ENCODE measurements at regions not wholly inside any gene's neighbourhood (a gene's known extent, or its start where the extent isn't known, plus 50 kb on each side); places are given as distances from the start of the nearest gene placed in this dataset.

DNA sequence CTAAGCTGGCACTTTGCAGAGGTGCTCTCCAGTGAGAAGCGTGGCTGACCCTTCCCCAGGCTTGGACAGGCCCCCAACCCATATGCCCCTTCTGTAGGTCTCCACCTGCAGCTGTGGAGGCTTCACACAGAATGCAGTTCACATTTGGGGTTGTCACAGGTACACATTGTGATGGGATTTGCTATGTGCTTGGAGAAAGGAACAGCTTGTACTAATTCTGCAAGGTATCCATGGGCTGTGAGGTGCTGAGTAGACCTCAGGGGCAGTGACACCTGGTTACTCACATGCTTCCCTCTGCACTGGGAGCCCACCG lies 188.9 kb downstream of the CXCL12 start:
- no peak for DNase-seq

DNA sequence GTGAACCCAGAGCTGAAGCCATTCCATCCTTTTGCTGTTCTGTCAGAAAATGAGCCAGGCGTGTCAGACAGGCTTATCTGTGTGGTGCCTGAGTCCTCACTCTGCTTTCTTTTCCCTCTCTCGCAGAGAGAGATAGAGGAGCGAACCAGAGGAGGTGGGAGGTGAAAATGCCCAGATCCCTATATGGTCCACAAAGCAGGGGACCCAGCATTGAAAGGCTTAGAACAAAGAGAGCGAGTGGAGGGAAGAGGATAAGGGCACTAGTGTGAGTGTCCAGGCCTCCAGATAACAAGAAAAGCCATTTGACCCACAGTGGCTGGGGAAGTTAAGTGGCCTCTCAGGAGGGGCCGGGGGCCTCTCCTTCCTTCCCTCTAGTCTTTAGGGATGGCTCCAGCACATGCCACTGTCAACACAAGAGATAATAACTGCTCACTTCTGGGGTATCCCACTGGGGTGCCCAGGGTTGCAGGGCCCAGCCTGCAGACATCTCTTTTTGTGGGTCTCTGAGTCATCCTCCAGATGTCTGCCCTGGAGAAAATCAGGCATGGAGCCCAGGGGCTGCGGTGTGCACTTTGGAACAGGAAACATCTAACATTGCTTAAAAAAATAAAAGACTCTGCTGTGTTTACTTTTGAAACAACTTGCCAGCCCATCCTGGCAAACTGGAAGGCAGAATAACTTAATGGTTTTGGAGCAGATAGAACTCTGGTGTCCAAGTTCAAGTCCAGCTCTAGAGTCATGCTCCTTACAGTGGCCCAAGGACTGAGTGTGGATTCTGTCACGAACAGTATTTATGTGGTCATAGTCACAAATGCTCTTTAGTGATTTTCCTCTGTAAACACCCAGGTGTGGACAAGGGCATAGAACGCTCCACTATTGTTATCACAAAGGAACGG lies 189.5 kb downstream of the CXCL12 start:
- no peak for DNase-seq

- no peak for DNase-seq
These were observed 190.5 kb downstream of the CXCL12 start for GRCh38 chr10:44194435-44194834.

DNA sequence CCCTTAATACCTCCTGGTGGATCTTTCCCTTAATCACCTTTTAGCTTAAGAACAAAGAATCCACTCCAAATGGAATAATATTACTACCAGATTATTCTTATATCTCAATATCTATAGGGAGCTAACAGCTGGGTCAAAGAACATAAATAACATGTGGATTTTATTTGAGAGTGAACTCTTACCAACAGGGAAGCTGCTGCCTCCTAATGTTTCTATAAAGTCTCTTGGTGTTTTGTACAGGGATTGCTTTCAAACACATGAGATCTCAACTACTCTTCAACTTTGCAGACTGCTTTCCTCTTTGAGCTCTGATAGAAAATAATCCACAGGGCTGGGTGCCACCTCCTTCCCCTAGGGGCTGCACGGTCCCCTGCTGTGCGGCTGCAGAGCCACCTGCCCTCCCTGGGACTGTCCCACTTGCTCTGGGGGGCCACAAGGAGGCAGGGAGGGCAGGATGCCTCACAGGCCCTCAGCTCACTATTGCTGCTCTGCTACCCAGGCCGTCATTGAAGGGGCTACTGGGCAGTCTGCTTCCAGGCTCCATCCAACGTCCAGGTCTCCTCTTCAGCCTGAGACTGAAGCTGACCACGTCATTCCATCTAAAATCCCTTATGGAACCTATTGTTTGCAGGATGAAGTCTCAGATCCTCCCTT lies 191.2 kb downstream of the CXCL12 start:
- DNase-seq: no peak

GRCh38 chr10:44193166-44193565 lies 191.7 kb downstream of the CXCL12 start:
- no peak for DNase-seq

- no peak for DNase-seq
These were observed 192.5 kb downstream of the CXCL12 start for GRCh38 chr10:44192435-44192834.

DNA sequence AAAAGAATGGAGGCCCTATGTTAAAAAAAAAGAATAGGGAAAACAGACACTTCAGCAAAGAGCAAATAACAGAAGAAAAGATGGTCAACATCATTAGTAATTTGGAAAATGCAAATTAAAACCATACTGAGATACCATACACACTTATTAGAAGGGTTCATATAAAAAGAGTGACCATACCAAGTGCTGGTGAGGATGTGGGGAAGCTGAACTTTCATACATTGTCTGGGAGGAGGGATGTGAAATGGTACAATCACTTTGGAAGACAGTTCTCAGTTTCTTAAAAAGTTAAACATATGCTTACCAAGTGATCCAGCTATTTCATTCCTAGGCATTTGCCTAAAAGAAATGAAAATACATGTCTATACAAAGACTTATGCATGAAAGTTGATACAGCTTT lies 194.4 kb downstream of the CXCL12 start:
- DNase-seq: no peak

GRCh38 chr10:44186821-44187220 lies 198.1 kb downstream of the CXCL12 start:
- no peak for DNase-seq

DNA sequence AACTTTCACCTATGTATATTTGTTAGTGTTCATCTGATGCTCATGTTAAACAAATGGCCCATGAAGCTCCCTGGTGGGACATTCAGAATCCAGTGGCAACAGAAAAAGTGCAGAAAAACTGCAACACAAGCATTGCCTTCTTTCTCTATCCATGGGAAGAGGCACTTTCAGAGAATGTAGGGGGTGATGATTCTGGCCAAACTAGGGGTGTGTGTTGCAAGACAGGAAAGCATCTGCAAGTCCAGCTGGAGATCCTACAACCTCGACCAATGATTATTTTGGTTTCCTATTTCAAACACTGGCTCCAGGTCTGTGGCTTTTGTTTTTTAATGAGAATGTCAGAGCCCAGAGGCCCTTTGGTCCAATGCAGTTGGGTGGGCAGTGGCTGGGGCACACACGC lies 198.7 kb downstream of the CXCL12 start:
- no peak for DNase-seq

DNA sequence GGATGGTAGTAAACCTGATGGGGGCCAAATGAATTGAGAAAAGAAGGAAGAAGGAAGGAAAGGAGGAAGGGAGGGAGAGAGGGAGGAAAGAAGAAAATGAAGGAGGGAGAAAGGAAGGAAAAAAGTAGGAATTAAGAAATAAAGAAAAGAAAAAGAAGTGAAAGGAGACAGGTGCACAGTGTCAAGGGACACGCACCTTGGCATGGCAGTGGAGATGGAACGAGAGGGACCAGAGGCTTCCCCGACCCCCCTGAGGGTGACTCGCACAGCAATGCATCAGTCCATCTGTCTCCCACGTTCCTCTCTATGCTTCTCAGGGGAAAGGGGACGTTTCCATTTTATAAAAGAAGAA lies 199.6 kb downstream of the CXCL12 start:
- DNase-seq: no peak

- no peak for DNase-seq
These were observed 200.1 kb downstream of the CXCL12 start for GRCh38 chr10:44184633-44185314.

DNA sequence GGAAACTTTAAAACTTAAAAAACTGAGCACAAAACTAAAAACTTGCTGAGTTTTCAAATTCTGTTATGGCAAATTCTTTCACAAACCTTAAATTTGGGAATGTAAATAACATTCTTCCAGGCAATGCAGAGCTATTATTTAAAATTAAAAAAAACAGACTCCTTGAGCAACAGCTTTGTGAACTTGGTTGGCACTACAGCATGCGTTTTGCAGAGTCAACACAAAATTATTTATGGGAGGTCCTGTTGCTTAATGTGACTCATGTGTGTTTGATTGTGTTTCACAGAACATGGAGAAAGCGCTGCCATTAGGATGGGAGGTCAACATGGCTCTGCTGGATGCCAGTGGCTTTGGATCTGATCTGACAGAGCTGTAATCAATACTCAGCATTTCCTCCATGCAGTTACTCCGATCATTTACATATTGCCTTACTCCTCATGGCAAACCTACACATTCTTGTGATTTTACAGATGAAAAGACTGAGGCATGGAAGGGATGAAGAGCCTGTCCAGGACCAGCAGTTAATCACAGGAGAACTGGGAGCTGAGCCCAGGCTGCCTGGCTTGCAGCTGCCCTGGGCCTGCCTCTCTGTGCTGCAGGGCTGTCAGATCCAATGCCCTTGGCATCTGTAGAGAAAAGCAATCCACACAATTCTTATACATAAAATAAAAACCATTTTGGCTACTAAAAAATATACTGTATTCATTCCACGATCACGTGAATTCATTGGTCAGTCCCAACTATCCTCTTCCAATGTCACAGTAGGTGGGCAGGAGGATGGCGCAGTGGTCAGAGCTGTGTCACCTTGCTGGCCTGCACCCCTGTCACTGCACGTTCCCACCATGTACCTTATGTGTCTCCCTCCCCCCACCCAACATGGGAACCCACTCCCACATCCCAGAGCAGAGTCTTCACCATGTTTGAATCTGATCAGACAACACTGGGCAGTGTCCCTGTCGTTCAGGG lies 200.9 kb downstream of the CXCL12 start:
- DNase-seq: no peak

DNA sequence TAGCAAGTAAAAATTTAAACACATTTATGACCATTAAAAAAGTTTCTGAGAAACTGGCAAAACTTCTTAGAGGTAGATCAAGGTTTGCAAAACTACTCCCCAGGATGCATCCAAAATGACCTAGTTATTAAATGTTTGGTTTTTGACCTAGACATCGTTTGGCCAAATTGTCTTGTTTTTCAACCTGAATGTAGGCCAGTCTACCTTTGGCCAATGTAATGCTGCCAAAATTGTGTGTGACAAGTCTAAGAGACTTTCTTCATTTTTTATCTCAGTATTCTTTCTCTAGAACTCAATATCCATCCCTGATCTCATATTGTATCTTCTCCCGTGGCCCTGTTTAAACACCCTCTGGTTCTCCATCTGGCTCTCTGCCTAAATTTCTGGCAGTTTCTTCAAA lies 202.0 kb downstream of the CXCL12 start:
- DNase-seq: no peak

DNA sequence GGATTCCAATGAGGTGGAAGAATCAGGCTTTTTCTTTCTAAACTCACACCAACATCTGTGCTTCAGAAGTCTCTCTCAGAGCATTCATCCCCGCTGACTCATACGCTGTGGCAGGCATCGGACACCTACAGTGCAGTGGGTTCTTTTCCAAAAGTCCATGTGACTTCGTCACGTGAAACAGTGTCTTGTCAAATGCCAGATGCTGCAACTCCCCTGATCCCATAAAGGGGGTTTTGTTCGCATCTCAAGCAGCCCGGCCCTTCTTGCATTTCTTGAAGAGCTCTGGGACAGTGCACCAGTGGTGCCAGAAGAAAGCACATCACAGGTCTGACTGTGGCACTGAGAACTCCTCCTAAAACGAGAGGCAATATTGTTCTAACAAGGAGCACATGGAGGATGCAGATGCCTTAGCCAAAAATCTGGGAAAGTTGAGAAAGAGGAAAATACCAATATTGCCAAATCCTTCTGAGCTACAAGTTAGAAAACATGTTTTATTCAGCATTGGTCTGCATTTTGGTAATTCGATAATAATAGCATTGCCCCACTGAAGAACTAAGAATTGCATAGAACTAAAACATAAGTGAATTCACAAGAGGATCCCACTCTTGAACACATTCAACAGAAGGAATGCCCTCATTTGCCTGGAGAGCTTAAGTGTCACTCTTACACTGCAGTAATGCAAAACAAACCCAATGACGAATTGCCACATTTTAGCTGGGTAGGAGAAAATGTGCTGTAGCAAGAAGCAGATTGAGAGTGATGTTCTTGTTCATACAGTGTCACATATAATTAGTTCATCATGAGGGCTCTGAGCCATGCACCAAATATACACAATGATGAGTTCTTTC lies 204.4 kb downstream of the CXCL12 start:
- no peak for DNase-seq

DNA sequence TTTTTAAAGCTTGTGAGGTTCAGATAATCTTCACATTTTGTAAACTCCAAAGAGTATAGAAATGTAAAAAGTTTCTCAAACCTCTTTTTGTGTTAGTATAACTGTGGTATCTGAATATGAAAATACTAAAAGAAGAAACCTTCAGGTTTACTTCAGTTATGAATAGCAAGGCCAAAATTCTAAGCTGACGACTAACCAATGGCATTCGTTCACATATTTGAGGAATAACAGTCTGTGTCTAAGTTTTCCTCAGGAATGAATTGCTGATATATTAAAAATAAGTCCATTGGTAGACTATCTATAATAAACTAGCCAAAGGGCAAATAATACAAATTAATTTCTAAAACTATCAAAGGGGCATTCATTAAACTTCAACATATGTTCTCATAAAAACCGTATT lies 206.0 kb downstream of the CXCL12 start:
- DNase-seq: no peak

GRCh38 chr10:44178281-44178680 lies 206.6 kb downstream of the CXCL12 start:
- no peak for DNase-seq

GRCh38 chr10:44177610-44178009 lies 207.3 kb downstream of the CXCL12 start:
- DNase-seq: no peak

DNA sequence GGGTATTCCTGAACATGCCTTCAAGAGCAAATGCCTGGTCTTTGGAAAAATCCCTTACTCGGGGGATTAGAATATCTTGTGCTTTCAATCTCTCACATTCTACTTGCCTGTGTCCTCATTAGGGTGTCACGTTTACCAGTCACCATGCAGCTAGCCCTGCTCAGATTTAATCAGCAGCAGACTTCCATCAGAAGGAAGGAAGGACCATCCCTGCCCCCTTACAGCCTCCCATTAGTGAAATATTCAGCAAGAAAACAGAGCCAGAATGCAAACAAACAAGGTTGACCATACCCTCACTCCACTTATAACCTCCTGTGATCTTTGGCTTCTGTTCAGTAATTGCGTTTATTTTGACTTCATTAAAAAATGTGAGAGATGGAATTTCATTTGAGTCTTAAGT lies 208.6 kb downstream of the CXCL12 start:
- no peak for DNase-seq

GRCh38 chr10:44173608-44173894 lies 211.3 kb downstream of the CXCL12 start:
- no peak for DNase-seq

DNA sequence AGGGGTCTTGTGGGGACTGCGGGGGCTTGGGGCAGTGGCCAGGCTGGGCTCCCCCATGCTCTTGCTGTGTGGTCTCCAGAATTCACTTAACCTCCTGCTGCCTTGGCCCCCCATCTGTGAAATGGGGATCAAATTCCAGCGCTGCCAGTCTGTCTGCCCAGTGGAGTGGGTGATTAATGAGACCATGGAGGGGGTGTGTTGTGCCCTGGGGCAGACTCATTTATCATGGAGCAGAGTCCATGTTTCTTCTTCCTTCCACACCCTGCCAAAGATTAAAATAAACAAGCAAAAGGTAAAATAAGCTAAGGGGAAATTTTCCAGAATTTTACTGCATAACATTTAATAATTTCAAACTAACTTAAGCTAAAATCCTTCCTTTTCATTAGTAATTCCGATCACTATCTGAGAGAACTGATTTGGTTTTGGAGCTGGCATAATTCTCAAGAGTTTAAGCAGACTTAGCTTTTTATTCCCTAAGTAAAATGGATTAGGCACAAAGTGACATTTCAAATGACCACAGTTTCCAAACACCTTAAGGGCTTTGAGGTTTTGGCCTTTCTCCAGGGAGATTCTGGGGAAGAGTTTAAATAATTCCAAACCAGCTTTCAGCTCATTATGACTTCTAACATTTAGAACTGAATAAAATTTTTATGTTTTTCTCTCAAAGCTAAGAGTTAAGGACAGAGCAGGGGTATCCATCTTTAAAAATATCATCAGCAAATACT lies 211.9 kb downstream of the CXCL12 start:
- no peak for DNase-seq

DNA sequence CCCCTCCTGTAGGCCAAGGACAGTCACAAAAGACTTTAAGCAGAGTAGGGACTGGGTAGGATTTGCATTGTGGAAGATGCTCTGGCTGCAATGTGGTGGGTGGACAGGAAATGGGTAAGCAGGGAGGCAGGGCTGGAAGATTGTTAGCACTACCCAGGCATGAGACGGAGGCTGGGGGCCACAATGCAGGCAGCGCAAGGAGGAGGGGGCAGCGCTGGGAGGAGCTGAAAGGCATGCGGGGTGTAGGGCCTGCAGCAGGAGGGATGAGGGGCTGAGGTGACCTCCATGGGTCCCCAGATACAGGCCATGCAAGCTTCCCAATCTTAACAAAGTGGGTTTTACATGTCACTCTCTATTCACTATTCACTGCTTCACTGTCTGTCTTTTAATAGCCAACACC lies 213.1 kb downstream of the CXCL12 start:
- no peak for DNase-seq

DNA sequence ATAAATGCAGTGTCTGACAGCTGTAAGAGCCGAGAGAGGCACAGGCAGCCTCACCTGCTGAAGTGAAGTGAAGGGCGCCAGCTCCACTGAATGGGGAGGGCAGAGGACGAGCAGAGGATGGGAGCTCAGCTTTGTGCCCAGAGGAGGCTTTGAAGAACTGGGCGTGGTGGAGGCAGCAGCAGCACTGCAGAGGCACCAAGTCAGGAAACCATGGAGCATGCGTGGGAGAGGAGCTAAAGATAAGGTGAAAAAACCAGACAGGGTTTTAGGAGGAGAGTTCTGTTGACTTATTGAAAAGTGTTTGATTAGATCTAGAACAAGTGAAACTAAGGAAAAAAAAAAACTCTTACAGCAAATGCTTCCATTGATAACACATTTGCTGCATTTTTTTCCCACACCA lies 216.4 kb downstream of the CXCL12 start:
- DNase-seq: no peak
